Natural killer cell (primary cell): ENCODE measurements at regions not wholly inside any gene's neighbourhood (a gene's known extent, or its start where the extent isn't known, plus 50 kb on each side); places are given as distances from the start of the nearest gene placed in this dataset.

Experiments used
- ATAC-seq, 3 donors: fragments of 150-1000 bp in 2 of 3; fragments of 200-7000 bp in 1 of 3; cut with Tn5 transposase; 1 replicate in 1 of 3; 2 replicates in 2 of 3; pipeline ENCODE4 v1.10.0; 2021; ENCODE audit warnings: mild to moderate bottlenecking in 2 of 3, moderate library complexity in 2 of 3
- DNase-seq, 2 donors: peaks; one replicate each; pipeline versions ENCODE4 v3.0.0 to v3.0.0-alpha.2; 2013 to 2021; ENCODE audit warnings: mixed read lengths in 1 of 2
- H3K27ac ChIP-seq: one replicate; pipeline ENCODE4 v1.5.1; 2013; ENCODE audit warnings: mild to moderate bottlenecking, low read length
- H3K27me3 ChIP-seq: one replicate; pipeline ENCODE4 v1.6.1; 2013; ENCODE audit warnings: low read length; ENCODE audit not compliant: control insufficient read depth, insufficient read depth
- H3K36me3 ChIP-seq: one replicate; pipeline ENCODE4 v1.6.1; 2013; ENCODE audit warnings: low read length; ENCODE audit not compliant: control insufficient read depth, insufficient read depth
- H3K4me1 ChIP-seq: one replicate; pipeline ENCODE4 v1.6.1; 2013; ENCODE audit warnings: low read length; ENCODE audit not compliant: control insufficient read depth, insufficient read depth
- H3K4me3 ChIP-seq: one replicate; pipeline ENCODE4 v1.5.1; 2013; ENCODE audit warnings: low read length
- H3K9me3 ChIP-seq: one replicate; pipeline ENCODE4 v1.6.1; 2013; ENCODE audit warnings: low read length; ENCODE audit not compliant: control insufficient read depth, insufficient read depth
- H3K27ac Mint-ChIP-seq, 2 donors: one replicate each; pipeline ENCODE4 v1.8.0; 2022; ENCODE audit warnings: mild to moderate bottlenecking in 2 of 2, mixed read lengths in 2 of 2, moderate library complexity in 1 of 2
- H3K27me3 Mint-ChIP-seq, 2 donors: one replicate each; pipeline ENCODE4 v1.8.0; 2022; ENCODE audit warnings: low read depth in 2 of 2, mixed read lengths in 2 of 2
- H3K36me3 Mint-ChIP-seq: one replicate; pipeline ENCODE4 v1.8.0; 2022; ENCODE audit warnings: mixed read lengths
- H3K4me1 Mint-ChIP-seq, 2 donors: one replicate each; pipeline ENCODE4 v1.8.0; 2022; ENCODE audit warnings: mixed read lengths in 2 of 2
- H3K4me3 Mint-ChIP-seq: one replicate; pipeline ENCODE4 v1.8.0; 2022; ENCODE audit warnings: mild to moderate bottlenecking, moderate library complexity, mixed read lengths
- H3K9me3 Mint-ChIP-seq, 2 donors: one replicate each; pipeline ENCODE4 v1.8.0; 2022; ENCODE audit warnings: mixed read lengths in 2 of 2
- CTCF ChIP-seq: fragments of 200-600 bp; IDR thresholded peaks from one replicate; pipeline ENCODE4 v1.8.0; 2022; ENCODE audit warnings: antibody characterized with exemption
- whole genome bisulfite sequencing: methylation state at CpG from one replicate; pipeline ENCODE4 v1.1.7; 2013; ENCODE audit warnings: missing lambda C conversion rate; ENCODE audit not compliant: insufficient coverage; 5-methylcytosine and 5-hydroxymethylcytosine counted together
- intact Hi-C: fragments of 100-400 bp; cut with micrococcal nuclease; formaldehyde crosslinking; loops from one replicate; pipeline ENCODE4 v1.14.2; 2022

- H3K4me1 Mint-ChIP-seq: no peaks in the 10 kb centered on the region
- 96% methylated on average over 5 of the region's 5 CpGs for WGBS
- ATAC-seq: no peak
- H3K27me3 ChIP-seq: no peaks in the 10 kb centered on the region
- H3K36me3 Mint-ChIP-seq: no peaks in the 10 kb centered on the region
- H3K4me3 ChIP-seq: no peak overlapping the region
- DNase-seq: no peak
- intact Hi-C loops: no loop called here
- H3K9me3 ChIP-seq: no peaks in the 10 kb centered on the region
- H3K27ac Mint-ChIP-seq: no peak overlapping the region
- no peaks in the 10 kb centered on the region for H3K4me1 ChIP-seq
- H3K4me3 Mint-ChIP-seq: no peak overlapping the region
- H3K27me3 Mint-ChIP-seq: no peaks in the 10 kb centered on the region
- no peak overlapping the region for H3K27ac ChIP-seq
- H3K9me3 Mint-ChIP-seq: peaks cover 10 to 20% of the 10 kb centered on the region in 2 donors
- TF ChIP-seq CTCF: no peak
- no peaks in the 10 kb centered on the region for H3K36me3 ChIP-seq
These were observed 115.9 kb upstream of the CHRM3 start for GRCh38 chr1:239270509-239270908.

- Histone ChIP-seq H3K27me3 (no peaks in the 10 kb centered on the region), H3K36me3 (no peaks in the 10 kb centered on the region), H3K4me1 (no peaks in the 10 kb centered on the region), H3K9me3 (no peaks in the 10 kb centered on the region), H3K27ac (no peak overlapping the region), H3K4me3 (no peak overlapping the region)
- H3K4me1 Mint-ChIP-seq: no peaks in the 10 kb centered on the region
- no peak for ATAC-seq
- no peaks in the 10 kb centered on the region for H3K36me3 Mint-ChIP-seq
- no peaks in the 10 kb centered on the region for H3K27me3 Mint-ChIP-seq
- no peak for DNase-seq
- TF ChIP-seq CTCF: no peak
- WGBS: 85% methylated on average over 4 of the region's 4 CpGs
- intact Hi-C loops: no loop called here
- H3K4me3 Mint-ChIP-seq: no peak overlapping the region
- peaks cover 10 to 19% of the 10 kb centered on the region in 2 donors for H3K9me3 Mint-ChIP-seq
- no peak overlapping the region for H3K27ac Mint-ChIP-seq
These were observed 116.7 kb upstream of the CHRM3 start for GRCh38 chr1:239269706-239270105.

- no peaks in the 10 kb centered on the region for H3K4me1 Mint-ChIP-seq
- no peak overlapping the region for H3K27ac Mint-ChIP-seq
- no peak overlapping the region for H3K4me3 ChIP-seq
- H3K27ac ChIP-seq: no peak overlapping the region
- H3K27me3 ChIP-seq: no peaks in the 10 kb centered on the region
- no peaks in the 10 kb centered on the region for H3K36me3 Mint-ChIP-seq
- peaks cover 7 to 15% of the 10 kb centered on the region in 2 donors for H3K9me3 Mint-ChIP-seq
- TF ChIP-seq CTCF: no peak
- no peak overlapping the region for H3K4me3 Mint-ChIP-seq
- DNase-seq (no peak), ATAC-seq (no peak)
- 93% methylated on average over 3 of the region's 4 CpGs for WGBS
- no peaks in the 10 kb centered on the region for H3K36me3 ChIP-seq
- no peaks in the 10 kb centered on the region for H3K4me1 ChIP-seq
- H3K9me3 ChIP-seq: no peaks in the 10 kb centered on the region
- intact Hi-C loops: no loop called here
- no peaks in the 10 kb centered on the region for H3K27me3 Mint-ChIP-seq
These were observed 117.4 kb upstream of the CHRM3 start for GRCh38 chr1:239268941-239269340.

- TF ChIP-seq CTCF: no peak
- 84% methylated on average over 6 of the region's 6 CpGs for WGBS
- Mint-ChIP-seq H3K27me3 (no peaks in the 10 kb centered on the region), H3K4me1 (no peaks in the 10 kb centered on the region), H3K4me3 (no peak overlapping the region), H3K9me3 (peaks cover 7 to 13% of the 10 kb centered on the region in 2 donors), H3K27ac (no peak overlapping the region), H3K36me3 (no peaks in the 10 kb centered on the region)
- no peak overlapping the region for H3K27ac ChIP-seq
- H3K4me3 ChIP-seq: no peak overlapping the region
- H3K27me3 ChIP-seq: no peaks in the 10 kb centered on the region
- no peak for ATAC-seq
- no peaks in the 10 kb centered on the region for H3K36me3 ChIP-seq
- no peaks in the 10 kb centered on the region for H3K9me3 ChIP-seq
- intact Hi-C loops: no loop called here
- H3K4me1 ChIP-seq: no peaks in the 10 kb centered on the region
- DNase-seq: no peak
These were observed 118.4 kb upstream of the CHRM3 start for GRCh38 chr1:239268007-239268406.
